Activated naive CD8-positive, alpha-beta T cell treated with anti-CD3 and anti-CD28 coated beads, Interleukin-2, amount 50 U/mL, for 24 hours (primary cell): ENCODE measurements at regions not wholly inside any gene's neighbourhood (a gene's known extent, or its start where the extent isn't known, plus 50 kb on each side); places are given as distances from the start of the nearest gene placed in this dataset.

ENCODE experiments used
- ATAC-seq: fragments of 150-1000 bp; cut with Tn5 transposase; one replicate; pipeline ENCODE4 v1.10.0; 2021
- DNase-seq: peaks from one replicate; pipeline ENCODE4 v3.0.0; 2021
- H3K27ac Mint-ChIP-seq: one replicate; pipeline ENCODE4 v1.8.0; 2021; ENCODE audit warnings: mild to moderate bottlenecking, mixed read lengths
- H3K27me3 Mint-ChIP-seq: one replicate; pipeline ENCODE4 v1.8.0; 2021; ENCODE audit warnings: mixed read lengths
- H3K36me3 Mint-ChIP-seq: one replicate; pipeline ENCODE4 v1.8.0; 2021; ENCODE audit warnings: low read depth, mixed read lengths
- H3K4me1 Mint-ChIP-seq: one replicate; pipeline ENCODE4 v1.8.0; 2021; ENCODE audit warnings: mixed read lengths
- H3K4me3 Mint-ChIP-seq: one replicate; pipeline ENCODE4 v1.8.0; 2021; ENCODE audit warnings: mild to moderate bottlenecking, moderate library complexity, mixed read lengths
- H3K9me3 Mint-ChIP-seq: one replicate; pipeline ENCODE4 v1.8.0; 2021; ENCODE audit warnings: mixed read lengths

GRCh38 chr10:128609460-128609859, 483.2 kb upstream of the MKI67 start:
- ATAC-seq = no peak

GRCh38 chr10:128610113-128610512, 483.9 kb upstream of the MKI67 start:
- Mint-ChIP-seq H3K4me3 (no peak overlapping the region), H3K9me3 (no peaks in the 10 kb centered on the region), H3K4me1 (no peaks in the 10 kb centered on the region), H3K36me3 (no peaks in the 10 kb centered on the region), H3K27me3 (no peaks in the 10 kb centered on the region), H3K27ac (no peak overlapping the region)
- ATAC-seq = no peak
- no peak for DNase-seq

More at GRCh38 chr10:128609460-128609859, 483.2 kb upstream of the MKI67 start:
- Mint-ChIP-seq H3K4me1 (no peaks in the 10 kb centered on the region), H3K9me3 (no peaks in the 10 kb centered on the region), H3K27ac (no peak overlapping the region), H3K27me3 (no peaks in the 10 kb centered on the region), H3K4me3 (no peak overlapping the region), H3K36me3 (no peaks in the 10 kb centered on the region)
- no peak for DNase-seq

- no peak overlapping the region for H3K27ac Mint-ChIP-seq
- H3K4me1 Mint-ChIP-seq = no peaks in the 10 kb centered on the region
- no peaks in the 10 kb centered on the region for H3K9me3 Mint-ChIP-seq
These were observed 486.0 kb upstream of the MKI67 start for GRCh38 chr10:128612195-128612594.

GRCh38 chr10:128612631-128613030, 486.4 kb upstream of the MKI67 start:
- no peaks in the 10 kb centered on the region for H3K36me3 Mint-ChIP-seq
- no peak overlapping the region for H3K27ac Mint-ChIP-seq
- no peaks in the 10 kb centered on the region for H3K9me3 Mint-ChIP-seq
- no peaks in the 10 kb centered on the region for H3K27me3 Mint-ChIP-seq
- DNase-seq (no peak), ATAC-seq (no peak)
- no peaks in the 10 kb centered on the region for H3K4me1 Mint-ChIP-seq
- no peak overlapping the region for H3K4me3 Mint-ChIP-seq

More at GRCh38 chr10:128612195-128612594, 486.0 kb upstream of the MKI67 start:
- Mint-ChIP-seq H3K4me3 (no peak overlapping the region), H3K36me3 (no peaks in the 10 kb centered on the region), H3K27me3 (no peaks in the 10 kb centered on the region)
- ATAC-seq (no peak), DNase-seq (no peak)

GRCh38 chr10:128614016-128614605, 487.9 kb upstream of the MKI67 start:
- H3K4me3 Mint-ChIP-seq = no peak overlapping the region
- no peak for DNase-seq
- ATAC-seq = no peak
- H3K9me3 Mint-ChIP-seq = no peaks in the 10 kb centered on the region
- H3K27ac Mint-ChIP-seq = no peak overlapping the region
- H3K27me3 Mint-ChIP-seq = no peaks in the 10 kb centered on the region
- H3K4me1 Mint-ChIP-seq = no peaks in the 10 kb centered on the region
- no peaks in the 10 kb centered on the region for H3K36me3 Mint-ChIP-seq

- ATAC-seq (no peak), DNase-seq (no peak)
- no peaks in the 10 kb centered on the region for H3K36me3 Mint-ChIP-seq
- no peak overlapping the region for H3K4me3 Mint-ChIP-seq
- no peak overlapping the region for H3K27ac Mint-ChIP-seq
- no peaks in the 10 kb centered on the region for H3K9me3 Mint-ChIP-seq
- no peaks in the 10 kb centered on the region for H3K27me3 Mint-ChIP-seq
- H3K4me1 Mint-ChIP-seq = no peaks in the 10 kb centered on the region
These were observed 488.8 kb upstream of the MKI67 start for GRCh38 chr10:128614802-128615553.

- DNase-seq (no peak), ATAC-seq (no peak)
- H3K27me3 Mint-ChIP-seq = no peaks in the 10 kb centered on the region
- H3K36me3 Mint-ChIP-seq = no peaks in the 10 kb centered on the region
- no peak overlapping the region for H3K27ac Mint-ChIP-seq
- no peaks in the 10 kb centered on the region for H3K9me3 Mint-ChIP-seq
- no peaks in the 10 kb centered on the region for H3K4me1 Mint-ChIP-seq
- H3K4me3 Mint-ChIP-seq = no peak overlapping the region
These were observed 491.3 kb upstream of the MKI67 start for GRCh38 chr10:128617532-128617931.

- DNase-seq = no peak
- Mint-ChIP-seq H3K27ac (no peak overlapping the region), H3K36me3 (no peaks in the 10 kb centered on the region)
These were observed 496.5 kb upstream of the MKI67 start for GRCh38 chr10:128622706-128623105.

GRCh38 chr10:128623776-128624175, 497.6 kb upstream of the MKI67 start:
- Mint-ChIP-seq H3K27me3 (no peaks in the 10 kb centered on the region), H3K4me3 (no peak overlapping the region), H3K36me3 (no peaks in the 10 kb centered on the region), H3K27ac (no peak overlapping the region), H3K9me3 (no peaks in the 10 kb centered on the region), H3K4me1 (no peaks in the 10 kb centered on the region)
- ATAC-seq (no peak), DNase-seq (no peak)

More at GRCh38 chr10:128622706-128623105, 496.5 kb upstream of the MKI67 start:
- no peaks in the 10 kb centered on the region for H3K9me3 Mint-ChIP-seq
- H3K4me1 Mint-ChIP-seq = no peaks in the 10 kb centered on the region
- no peak for ATAC-seq
- no peaks in the 10 kb centered on the region for H3K27me3 Mint-ChIP-seq
- H3K4me3 Mint-ChIP-seq = no peak overlapping the region

GRCh38 chr10:128624656-128625530, 498.7 kb upstream of the MKI67 start:
- ATAC-seq (no peak), DNase-seq (no peak)
- H3K36me3 Mint-ChIP-seq = no peaks in the 10 kb centered on the region
- no peaks in the 10 kb centered on the region for H3K27me3 Mint-ChIP-seq
- no peaks in the 10 kb centered on the region for H3K4me1 Mint-ChIP-seq
- no peak overlapping the region for H3K4me3 Mint-ChIP-seq
- H3K9me3 Mint-ChIP-seq = no peaks in the 10 kb centered on the region
- no peak overlapping the region for H3K27ac Mint-ChIP-seq

- no peak for DNase-seq
- H3K36me3 Mint-ChIP-seq = no peaks in the 10 kb centered on the region
- ATAC-seq = no peak
- no peaks in the 10 kb centered on the region for H3K9me3 Mint-ChIP-seq
- no peak overlapping the region for H3K27ac Mint-ChIP-seq
- H3K4me3 Mint-ChIP-seq = no peak overlapping the region
- no peaks in the 10 kb centered on the region for H3K4me1 Mint-ChIP-seq
- H3K27me3 Mint-ChIP-seq = no peaks in the 10 kb centered on the region
These were observed 499.7 kb upstream of the MKI67 start for GRCh38 chr10:128625926-128626325.

- no peaks in the 10 kb centered on the region for H3K36me3 Mint-ChIP-seq
- H3K9me3 Mint-ChIP-seq = no peaks in the 10 kb centered on the region
- no peak overlapping the region for H3K4me3 Mint-ChIP-seq
- no peak overlapping the region for H3K27ac Mint-ChIP-seq
- no peak for DNase-seq
- H3K27me3 Mint-ChIP-seq = no peaks in the 10 kb centered on the region
- no peaks in the 10 kb centered on the region for H3K4me1 Mint-ChIP-seq
- ATAC-seq = no peak
These were observed 500.3 kb upstream of the MKI67 start for GRCh38 chr10:128626397-128627000.

- ATAC-seq (no peak), DNase-seq (no peak)
- Mint-ChIP-seq H3K9me3 (no peaks in the 10 kb centered on the region), H3K36me3 (no peaks in the 10 kb centered on the region), H3K27ac (no peak overlapping the region), H3K4me1 (no peaks in the 10 kb centered on the region), H3K4me3 (no peak overlapping the region), H3K27me3 (peaks cover 2% of the 10 kb centered on the region)
These were observed 501.6 kb upstream of the MKI67 start for GRCh38 chr10:128627811-128628210.

GRCh38 chr10:128628252-128628651, 502.0 kb upstream of the MKI67 start:
- Mint-ChIP-seq H3K4me3 (no peak overlapping the region), H3K9me3 (no peaks in the 10 kb centered on the region), H3K27me3 (peaks cover 2% of the 10 kb centered on the region), H3K4me1 (no peaks in the 10 kb centered on the region), H3K36me3 (no peaks in the 10 kb centered on the region), H3K27ac (no peak overlapping the region)
- ATAC-seq (no peak), DNase-seq (no peak)
